Vagina (tissue), 2 donors: ENCODE measurements at regions not wholly inside any gene's neighbourhood (a gene's known extent, or its start where the extent isn't known, plus 50 kb on each side); places are given as distances from the start of the nearest gene placed in this dataset.

Experiments used
- POLR2A ChIP-seq, 2 donors: fragments of 450-650 bp; IDR thresholded peaks; one replicate each; pipeline ENCODE4 v1.6.1; 2017; ENCODE audit warnings: antibody characterized with exemption in 2 of 2, mild to moderate bottlenecking in 2 of 2, moderate library complexity in 2 of 2
- TF ChIP-seq, protein P1 (sequence below), 3 experiments: fragments of 450-650 bp in 2 of 3; fragments of 200-600 bp in 1 of 3; sonication (generic) in 1 of 3; IDR thresholded peaks; one replicate each; pipeline ENCODE4 v1.5.1; 2017 to 2019; ENCODE audit warnings: antibody characterized with exemption in 3 of 3, mild to moderate bottlenecking in 2 of 3, moderate library complexity in 2 of 3

DNA sequence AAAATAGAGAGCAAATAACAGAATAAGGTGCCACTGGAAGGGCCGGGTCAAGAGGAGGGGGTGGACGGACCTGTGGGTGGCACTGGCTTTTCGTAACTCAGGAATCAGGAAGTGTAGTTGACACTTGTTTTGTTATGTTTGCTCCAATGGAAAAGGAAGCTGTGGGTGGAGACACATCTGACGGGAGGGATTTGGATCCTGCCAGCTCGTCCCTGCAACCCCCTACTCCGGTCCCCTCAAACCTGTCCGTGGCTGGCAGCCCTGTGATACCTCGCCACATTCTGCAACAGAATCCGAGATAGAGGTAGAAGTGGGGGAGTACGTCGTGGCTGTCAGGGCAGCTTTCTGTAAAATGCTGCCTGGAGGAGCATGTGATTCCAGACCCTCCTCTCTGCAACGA, 104.2 kb upstream of the IER5L start:
- TF ChIP-seq, protein P1, sequence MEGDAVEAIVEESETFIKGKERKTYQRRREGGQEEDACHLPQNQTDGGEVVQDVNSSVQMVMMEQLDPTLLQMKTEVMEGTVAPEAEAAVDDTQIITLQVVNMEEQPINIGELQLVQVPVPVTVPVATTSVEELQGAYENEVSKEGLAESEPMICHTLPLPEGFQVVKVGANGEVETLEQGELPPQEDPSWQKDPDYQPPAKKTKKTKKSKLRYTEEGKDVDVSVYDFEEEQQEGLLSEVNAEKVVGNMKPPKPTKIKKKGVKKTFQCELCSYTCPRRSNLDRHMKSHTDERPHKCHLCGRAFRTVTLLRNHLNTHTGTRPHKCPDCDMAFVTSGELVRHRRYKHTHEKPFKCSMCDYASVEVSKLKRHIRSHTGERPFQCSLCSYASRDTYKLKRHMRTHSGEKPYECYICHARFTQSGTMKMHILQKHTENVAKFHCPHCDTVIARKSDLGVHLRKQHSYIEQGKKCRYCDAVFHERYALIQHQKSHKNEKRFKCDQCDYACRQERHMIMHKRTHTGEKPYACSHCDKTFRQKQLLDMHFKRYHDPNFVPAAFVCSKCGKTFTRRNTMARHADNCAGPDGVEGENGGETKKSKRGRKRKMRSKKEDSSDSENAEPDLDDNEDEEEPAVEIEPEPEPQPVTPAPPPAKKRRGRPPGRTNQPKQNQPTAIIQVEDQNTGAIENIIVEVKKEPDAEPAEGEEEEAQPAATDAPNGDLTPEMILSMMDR (IDR thresholded peaks at IDR 0.05), result no peak
- TF ChIP-seq POLR2A (IDR thresholded peaks at IDR 0.05), result no peak
